ENCODE measurements at regions not wholly inside any gene's neighbourhood (a gene's known extent, or its start where the extent isn't known, plus 50 kb on each side); places are given as distances from the start of the nearest gene placed in this dataset.

DNA sequence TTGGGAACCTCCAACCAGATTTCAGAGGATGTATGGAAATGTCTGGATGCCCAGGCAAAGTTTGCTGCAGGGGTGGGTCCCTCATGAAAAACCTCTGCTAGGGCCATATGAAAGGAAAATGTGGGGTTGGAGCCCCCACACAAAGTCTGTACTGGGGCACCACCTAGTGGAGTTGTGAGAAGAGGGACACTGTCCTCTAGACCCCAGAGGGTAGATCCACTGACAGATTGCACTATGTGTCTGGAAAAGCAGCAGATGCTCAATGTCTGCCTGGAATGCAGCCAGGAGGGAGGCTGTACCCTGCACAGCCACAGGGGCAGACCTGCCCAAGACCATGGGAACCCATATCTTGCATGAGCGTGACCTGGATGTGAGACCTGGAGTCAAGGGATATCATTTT lies 573.7 kb upstream of the NXPH2 start:
- TF ChIP-seq POLR2A (IDR thresholded peaks at IDR 0.05): no peak
- TF ChIP-seq, protein P1, sequence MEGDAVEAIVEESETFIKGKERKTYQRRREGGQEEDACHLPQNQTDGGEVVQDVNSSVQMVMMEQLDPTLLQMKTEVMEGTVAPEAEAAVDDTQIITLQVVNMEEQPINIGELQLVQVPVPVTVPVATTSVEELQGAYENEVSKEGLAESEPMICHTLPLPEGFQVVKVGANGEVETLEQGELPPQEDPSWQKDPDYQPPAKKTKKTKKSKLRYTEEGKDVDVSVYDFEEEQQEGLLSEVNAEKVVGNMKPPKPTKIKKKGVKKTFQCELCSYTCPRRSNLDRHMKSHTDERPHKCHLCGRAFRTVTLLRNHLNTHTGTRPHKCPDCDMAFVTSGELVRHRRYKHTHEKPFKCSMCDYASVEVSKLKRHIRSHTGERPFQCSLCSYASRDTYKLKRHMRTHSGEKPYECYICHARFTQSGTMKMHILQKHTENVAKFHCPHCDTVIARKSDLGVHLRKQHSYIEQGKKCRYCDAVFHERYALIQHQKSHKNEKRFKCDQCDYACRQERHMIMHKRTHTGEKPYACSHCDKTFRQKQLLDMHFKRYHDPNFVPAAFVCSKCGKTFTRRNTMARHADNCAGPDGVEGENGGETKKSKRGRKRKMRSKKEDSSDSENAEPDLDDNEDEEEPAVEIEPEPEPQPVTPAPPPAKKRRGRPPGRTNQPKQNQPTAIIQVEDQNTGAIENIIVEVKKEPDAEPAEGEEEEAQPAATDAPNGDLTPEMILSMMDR (IDR thresholded peaks at IDR 0.05): no peak
